Erythroblast (primary cell): ENCODE measurements at regions not wholly inside any gene's neighbourhood (a gene's known extent, or its start where the extent isn't known, plus 50 kb on each side); places are given as distances from the start of the nearest gene placed in this dataset.

ENCODE experiments used
- GATA1 ChIP-seq: IDR thresholded peaks from 2 replicates; pipeline ENCODE4 v1.6.1; 2011; ENCODE audit warnings: low read depth, mild to moderate bottlenecking, control low read depth, low read length, moderate library complexity
- POLR2A ChIP-seq: IDR thresholded peaks from 2 replicates; pipeline ENCODE4 v1.6.1; 2011; ENCODE audit warnings: mild to moderate bottlenecking, low read length

- TF ChIP-seq POLR2A (no peak), GATA1 (no peak)
These were observed 167.6 kb downstream of the ARL4A start for GRCh38 chr7:12855036-12855435.
